GM18511 (cell line): ENCODE measurements at regions not wholly inside any gene's neighbourhood (a gene's known extent, or its start where the extent isn't known, plus 50 kb on each side); places are given as distances from the start of the nearest gene placed in this dataset.
"Not testable (repeated sequence)": the region's sequence is repeated elsewhere in the genome, so short reads cannot be mapped to it uniquely, and the experiment has no call there.

Source experiments
- ATAC-seq: cut with Tn5 transposase; IDR thresholded peaks from one replicate; pipeline ENCODE4 v1.9.1; 2021; ENCODE audit warnings: mild to moderate bottlenecking, moderate library complexity; ENCODE audit not compliant: unreplicated experiment

DNA sequence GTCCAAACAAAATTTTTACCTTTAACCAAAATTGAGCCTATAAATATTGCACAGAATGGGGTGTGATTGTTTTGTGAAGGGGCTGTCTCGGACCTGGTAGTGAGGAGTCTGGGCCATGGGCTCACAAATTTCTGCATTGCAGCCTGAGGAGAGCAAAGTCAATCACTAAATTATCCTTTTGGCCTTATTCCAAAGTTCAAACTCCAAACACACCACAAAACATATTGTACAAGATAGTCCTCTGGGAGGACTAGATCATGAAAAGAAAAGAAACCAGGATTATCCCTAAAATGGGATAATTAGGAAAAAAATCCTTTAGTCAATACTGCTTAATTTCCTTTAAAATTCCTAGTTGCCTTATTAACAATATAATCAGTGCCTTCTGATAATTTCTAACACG is 115.5 kb downstream of the BUB3 start:
- ATAC-seq, result no peak

DNA sequence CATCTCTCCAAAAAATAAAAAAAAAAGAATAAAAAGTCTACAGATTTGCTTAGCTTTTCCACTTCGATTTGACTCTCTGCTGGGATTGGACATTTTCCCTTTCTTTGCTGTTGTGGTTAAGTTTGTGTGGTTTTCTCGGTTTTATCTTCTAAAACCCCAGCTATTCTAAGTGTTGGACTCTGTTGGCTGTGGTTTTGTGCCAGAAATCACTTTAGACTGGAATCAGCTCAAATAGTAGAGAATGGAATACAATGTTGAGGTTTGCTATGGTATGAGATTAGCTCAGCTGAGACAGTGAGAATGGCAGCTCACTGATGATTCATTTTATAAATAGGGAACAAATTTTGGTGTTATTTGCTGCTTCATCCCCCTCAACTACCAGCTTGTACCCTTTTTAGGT is 116.0 kb downstream of the BUB3 start:
- no peak for ATAC-seq

DNA sequence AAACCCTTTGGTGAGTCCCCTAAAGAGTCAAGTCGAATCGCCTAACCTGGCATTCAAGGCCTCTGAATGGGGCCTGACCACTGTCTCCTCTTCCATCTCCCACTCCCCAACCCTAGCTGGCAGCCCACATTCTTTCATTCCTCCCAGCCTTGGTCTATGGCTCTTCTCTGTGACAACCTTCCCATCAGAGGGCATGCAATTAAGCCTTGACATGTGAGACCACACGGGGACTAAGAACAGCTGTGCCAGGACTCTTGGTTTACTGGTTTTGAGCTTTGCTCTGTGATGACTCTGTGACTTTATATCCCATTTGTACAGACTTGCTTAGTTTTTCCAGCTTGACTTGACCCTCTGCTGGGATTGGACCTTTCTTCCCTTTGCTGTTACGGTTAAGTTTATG is 116.6 kb downstream of the BUB3 start:
- no peak for ATAC-seq

DNA sequence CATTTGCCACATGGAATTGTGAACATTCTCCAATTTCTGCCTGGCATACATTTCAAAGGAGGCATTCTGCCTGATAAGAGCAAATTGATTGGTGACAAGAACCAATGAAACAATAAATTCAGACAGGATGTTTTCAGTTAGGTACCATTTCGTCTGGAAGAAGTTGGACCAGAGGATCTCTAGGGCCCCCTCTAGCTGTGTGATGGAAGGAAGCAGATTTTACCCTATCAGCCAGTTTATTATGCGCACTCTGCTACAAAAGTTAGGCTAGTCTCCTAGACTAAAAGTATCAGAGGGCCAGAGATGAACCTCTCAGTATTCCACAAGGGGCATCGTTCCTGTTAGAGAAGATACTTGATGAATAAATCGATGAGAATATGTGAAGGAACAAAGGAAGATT is 118.0 kb downstream of the BUB3 start:
- ATAC-seq, result no peak

DNA sequence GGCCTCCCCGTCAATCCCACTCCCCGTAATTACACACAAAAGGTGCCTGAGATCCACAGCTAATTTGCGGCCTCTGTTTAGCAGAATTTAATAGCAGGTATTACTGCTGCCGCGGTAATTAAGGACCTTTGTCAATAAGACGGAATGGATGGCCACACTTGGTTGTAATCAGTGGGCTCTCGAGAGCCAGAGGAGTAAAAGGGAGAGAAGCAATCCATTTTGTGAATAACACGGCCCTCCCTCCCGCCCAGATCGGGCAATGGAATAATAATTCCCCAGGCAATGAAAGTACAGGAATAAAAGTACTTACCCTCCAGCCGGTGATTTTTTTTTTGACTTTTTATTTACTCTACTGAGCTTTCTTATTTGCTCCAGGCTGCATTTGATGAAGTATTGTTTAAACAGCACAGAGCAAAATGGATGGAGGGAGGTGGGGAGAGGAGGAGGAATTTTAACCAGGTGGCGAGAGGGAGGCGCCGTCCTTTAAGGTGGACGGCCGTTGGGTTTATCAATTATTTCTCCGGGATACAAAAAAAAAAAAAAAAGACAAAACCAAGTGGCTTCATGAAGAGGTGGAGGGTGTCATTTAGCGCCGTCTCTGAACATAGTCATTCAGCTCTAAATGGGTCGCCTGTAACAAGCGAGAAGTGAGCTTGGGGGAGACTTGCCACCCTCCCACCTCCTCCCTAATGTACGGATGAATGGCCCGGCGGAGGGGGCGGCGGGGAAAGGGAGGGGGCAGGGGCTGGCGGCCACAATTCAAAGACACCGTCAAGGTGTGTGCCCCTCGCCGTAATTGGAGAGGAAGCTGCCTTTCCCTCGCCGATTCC is 120.3 kb downstream of the BUB3 start:
- ATAC-seq, result no peak

DNA sequence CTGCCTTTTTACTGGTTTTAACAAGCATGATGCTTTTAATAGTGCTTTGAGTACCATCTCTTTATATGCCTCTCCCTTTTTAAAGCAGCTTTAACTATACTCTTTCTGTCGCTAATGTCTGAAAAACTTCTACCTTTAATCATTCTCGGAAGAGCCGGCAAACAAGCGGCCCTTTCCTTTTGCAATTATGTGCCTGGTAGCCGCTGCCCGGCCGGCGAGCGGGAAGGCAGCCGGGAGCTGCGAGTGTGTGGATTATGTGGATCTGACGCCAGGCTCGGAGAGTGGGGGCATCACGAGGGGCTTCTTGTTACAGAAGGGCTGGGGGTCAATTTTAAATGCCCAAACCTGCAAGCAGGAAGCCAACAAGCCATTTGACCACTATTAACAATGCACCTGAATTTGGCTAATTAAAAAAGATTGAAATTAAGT is 120.9 kb downstream of the BUB3 start:
- ATAC-seq, result no peak

DNA sequence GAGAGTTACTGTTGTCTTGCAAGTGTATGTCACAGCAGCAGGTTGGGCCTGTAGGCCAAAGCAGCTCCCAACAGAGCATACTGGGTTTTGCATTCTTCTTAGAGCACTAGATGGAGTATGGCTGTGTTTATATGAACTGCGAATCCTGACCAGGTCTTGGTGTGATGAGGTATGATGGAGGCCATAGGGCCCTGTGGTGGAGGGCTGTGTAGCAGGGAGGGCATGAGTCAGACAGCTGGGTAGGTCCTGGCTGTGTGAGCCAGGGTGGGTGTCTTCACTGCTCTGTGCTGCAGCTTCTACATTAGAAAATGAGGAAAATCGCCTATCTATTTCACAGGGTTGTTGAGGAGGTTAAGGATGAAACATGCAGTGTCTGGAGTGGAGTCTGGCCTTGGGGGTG is 124.2 kb downstream of the BUB3 start:
- no peak for ATAC-seq

DNA sequence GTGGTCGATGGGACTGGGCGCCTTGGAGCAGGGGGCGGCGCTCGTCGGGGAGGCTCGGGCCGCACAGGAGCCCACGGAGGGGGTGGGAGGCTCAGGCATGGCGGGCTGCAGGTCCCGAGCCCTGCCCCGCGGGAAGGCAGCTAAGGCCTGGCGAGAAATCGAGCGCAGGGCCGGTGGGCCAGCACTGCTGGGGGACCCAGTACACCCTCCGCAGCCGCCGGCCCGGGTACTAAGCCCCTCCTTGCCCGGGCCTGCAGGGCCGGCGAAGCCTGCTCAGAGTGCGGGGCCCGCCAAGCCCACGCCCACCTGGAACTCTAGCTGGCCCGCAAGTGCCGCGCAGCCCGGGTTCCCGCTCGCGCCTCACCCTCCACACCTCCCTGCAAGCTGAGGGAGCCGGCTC is 129.2 kb downstream of the BUB3 start:
- not testable (repeated sequence) for ATAC-seq

DNA sequence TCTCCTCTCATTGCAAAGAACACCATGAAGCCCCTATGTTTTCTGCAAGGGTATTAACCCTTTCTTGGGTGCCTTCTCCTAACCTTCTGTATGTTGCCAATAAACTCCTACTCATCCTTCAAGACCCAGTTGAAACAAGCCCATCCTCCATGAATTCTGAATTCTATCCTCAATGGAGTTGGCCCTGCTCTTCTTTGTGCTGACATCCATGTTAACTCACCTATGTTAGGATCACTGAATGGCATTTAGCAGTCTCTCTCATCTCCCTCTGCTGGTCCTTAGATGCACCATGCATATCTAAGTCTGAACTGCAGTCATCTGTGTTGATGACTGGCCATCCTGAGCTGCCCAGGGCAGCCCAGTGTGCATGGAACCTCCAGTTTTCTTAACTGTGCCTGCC is 129.8 kb downstream of the BUB3 start:
- no peak for ATAC-seq

DNA sequence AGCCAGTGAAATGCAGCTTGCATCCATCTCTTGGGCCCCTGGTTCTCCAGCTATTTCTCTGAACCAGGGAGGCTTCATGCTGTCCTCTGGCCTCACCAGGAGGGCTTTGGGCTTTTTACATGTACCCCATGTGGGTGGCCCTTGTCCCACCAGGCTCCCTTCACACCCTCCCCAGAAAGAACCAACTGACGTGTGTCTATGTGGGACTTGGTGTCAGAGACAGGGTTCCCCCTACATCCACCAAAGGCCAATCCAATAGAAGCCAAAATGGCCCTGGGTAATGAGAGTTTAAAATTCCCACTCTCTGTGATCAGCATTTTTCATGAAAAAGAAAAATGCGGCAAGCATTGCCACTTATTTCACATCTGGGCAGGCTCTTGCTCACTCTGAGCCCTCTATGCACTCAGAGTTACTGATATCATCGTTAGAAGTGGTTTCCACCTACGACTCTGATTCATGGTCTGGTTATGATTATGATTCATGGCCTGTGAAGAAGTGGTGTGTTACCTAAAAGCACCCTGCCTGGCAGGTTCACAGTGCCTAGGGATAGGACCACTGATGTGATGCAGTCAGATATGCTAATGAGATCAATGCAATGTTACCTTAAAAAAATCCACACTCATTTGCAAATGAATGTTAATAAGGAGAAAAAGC is 133.5 kb downstream of the BUB3 start:
- no peak for ATAC-seq

DNA sequence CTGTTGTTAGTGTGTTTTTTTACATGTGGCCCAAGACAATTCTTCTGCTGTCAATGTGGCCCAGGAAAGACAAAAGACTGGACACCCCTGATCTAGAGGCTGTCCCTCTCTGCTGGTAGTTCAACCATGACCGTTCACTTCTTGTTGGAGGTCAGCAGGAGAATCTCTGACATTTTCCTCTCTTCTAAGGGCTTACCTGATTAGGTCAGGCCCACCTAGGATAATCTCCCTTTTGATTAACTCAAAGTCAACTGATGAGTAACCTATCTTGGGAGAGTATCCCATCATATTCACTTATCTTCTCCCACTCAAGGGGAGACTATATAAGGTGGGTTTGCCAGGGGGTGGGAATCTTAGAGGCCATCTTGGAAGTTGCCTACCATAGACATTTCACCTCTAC is 135.2 kb downstream of the BUB3 start:
- ATAC-seq, result no peak

DNA sequence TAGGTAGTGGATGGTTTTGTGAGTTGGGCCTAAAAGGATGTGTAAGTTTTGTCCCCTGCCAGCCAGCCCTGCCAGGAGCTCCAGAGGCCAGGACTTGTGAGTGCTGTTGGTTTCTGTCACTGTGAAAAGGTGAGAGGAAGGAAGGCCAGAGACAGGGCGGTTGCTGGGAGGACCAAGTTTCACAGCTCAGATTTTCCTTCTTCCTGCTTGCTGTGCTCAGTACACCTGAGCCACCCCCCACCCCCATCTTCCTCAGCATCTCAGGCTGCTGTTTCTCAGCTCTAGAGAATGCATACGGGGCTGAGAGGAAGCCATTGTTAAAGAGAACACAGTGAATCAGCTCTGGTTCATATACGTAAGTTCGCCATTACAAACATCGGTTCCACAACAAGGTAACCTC is 139.9 kb downstream of the BUB3 start:
- ATAC-seq, result no peak

DNA sequence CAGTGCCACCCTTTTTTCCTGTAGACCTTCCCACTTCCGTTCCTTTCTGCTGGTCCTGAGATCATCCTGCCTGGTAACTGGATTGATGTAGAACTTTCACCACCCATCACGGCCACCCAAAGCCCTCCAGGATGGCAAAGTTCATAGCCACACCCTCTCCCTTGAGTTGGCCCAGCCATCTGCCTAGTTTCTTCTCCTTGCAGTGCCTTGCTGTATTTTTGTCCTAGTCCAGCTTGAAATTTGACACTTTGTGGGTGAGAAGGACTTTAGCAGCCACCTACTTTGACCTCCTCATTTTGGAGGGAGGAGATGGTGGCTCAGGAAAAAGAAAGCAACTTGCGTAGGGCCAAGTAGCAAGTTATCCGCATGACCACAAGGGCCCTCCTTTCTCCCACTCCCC is 140.7 kb downstream of the BUB3 start:
- ATAC-seq, result no peak

DNA sequence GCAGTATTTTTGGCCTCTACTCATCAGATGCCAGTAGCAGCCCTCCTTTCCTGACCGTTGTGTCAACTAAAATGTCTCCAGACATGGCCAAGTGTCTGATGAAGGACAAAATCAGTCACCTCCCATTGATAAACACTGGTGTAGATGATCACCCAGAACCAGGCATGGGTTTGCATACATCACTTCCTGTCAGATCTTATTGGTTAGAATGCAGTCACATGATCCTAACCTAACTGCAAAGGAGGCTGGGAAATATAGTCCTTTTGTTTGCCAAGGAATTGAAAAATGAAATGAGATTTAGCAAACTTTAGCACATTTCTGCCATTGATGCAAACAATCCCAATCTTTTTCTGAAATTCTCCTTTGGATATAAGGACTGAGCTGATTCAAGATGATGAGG is 141.4 kb downstream of the BUB3 start:
- no peak for ATAC-seq

DNA sequence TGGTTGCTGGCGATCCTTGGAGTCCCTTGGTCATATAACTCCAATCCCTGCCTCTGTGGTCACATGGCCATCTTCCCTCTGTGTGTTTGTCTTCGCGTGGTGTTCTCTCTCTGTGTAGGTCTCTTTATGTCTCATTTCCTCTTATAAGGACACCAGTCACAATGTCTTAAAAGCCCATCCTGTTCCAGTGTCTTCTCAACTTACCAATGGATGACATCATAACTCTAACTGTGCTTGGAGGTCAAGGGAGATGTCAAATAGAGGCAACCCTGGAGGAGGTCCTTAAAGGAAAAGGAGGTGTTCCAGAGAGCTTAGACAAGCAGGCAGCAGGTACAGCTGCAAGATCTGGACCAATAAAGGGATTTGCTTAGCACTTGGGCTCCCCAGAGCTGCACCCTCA is 143.0 kb downstream of the BUB3 start:
- ATAC-seq, result no peak

DNA sequence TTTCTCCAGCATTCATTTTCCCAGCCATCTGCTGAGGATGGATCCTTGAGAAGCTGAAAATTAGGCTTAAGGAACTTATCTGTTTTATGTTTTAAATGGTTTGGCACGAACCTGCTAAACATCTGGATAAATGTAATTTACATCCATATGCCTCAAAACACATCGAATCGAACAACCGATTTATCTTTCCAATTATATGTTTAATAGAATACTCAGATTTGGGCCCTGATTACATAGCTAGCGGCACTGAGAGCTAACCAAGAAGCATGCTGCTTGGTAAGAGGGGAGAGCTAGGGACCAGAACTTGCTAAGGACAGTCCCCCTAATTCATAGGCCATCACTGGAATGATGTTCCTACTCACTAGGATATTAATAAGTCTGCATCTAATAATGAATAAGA is 144.4 kb downstream of the BUB3 start:
- ATAC-seq, result no peak

DNA sequence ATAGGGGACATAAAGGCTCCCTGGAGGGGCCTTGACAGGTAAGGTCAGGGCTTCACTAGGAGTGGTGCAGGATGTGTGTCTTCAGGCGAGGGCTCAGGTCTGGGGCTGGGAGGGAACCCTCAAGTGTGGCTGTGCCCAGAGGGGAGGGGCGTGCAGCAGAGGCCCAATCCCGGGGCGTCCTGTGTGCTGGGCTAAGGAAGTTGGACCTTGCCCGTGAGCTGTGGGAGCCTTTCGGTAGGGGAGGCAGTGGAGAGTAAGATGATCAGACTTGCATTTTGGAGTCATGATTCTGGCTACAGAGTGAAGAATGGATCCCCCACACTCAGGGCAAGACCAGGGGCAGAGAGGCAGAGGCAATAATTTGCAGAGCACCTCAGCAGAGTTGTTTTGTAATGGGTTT is 145.4 kb downstream of the BUB3 start:
- no peak for ATAC-seq

DNA sequence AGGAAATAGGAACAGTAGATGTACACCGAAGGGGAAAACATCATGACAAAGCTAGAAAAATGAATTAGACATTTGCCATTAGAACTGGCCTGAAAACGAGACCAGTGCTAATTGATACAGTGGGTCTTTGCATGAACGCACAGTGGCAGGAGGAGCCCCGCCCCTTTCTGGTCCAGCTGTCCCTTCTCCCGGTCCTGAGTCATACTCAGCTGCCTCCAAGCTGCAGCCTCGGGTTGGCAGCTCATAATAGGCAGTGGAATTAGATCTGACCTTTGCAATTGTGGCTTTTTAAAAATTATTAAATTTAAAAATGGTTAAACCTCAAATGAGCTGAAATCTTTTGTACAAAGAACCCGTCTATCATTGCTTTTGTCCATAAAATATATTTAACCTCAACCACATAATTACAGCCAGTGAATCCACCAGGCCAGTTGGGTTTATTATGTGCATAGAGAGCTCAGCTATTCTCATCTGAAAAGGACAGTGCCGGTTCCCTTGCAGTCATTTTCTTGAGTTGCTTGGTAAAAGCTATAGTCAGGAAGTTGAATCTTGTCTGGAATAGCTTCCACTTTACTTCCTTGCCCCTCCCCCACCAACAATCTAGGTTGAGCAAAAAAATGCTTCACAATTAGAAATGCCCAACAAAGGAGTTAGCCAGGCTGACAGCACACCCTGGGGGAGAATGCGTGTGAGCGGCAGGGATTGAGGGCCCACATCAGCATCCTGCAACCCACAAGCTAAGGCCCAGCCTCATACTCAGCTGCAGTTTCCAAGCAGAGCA is 147.1 kb downstream of the BUB3 start:
- ATAC-seq, result no peak

DNA sequence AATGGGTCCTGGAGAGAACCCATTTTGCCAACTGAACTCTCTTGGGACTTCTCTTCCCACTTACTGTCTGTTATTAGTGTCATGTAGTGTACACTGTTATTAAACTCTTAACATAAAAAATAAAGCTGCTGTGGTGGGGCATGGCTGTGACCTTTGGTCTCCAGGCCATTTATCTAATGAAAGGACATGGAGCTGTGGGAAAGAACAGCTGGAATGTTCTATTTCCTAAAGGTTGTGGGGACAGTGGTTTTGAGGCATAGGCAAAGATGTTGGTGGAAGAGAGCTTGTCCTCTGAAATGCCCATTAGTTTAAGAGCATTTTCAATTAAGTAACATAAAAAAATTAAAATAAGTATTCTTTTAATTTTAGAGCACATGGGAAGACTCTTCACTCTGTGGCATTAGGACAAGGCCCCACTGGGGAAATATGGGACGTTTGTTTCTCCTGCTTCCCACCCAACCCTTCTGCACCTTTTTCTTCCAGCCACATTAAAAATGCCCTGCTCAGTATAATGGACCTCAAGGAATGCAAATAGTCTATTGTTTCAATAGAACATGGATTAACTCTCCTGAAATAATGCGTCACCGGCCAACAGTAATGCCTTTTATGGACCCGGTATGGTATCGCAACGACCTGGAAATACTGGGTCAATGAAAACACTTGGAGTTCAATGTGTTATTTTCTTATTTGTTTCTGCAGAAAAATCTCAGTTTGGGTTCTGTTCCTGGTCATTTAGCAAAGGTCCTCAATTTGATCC is 149.6 kb downstream of the BUB3 start:
- ATAC-seq, result no peak

DNA sequence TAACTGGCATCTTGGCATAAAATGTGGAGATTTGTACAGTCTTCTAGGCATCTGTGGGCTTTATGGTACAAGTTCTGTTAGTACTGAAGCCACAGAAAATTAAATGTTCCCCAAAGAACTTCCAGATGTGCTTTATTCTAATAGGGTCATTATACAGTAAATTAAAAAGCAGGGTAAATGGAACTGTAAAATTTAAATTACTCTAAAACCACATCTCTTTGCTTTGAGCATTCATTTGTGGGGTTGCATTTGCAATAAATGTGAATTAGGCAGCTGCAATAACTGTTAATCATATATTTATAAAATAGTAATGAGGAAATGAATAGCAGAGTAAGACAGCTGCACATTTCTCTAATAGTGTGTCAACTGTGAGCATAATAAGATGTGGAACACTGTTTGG is 151.5 kb downstream of the BUB3 start:
- no peak for ATAC-seq

DNA sequence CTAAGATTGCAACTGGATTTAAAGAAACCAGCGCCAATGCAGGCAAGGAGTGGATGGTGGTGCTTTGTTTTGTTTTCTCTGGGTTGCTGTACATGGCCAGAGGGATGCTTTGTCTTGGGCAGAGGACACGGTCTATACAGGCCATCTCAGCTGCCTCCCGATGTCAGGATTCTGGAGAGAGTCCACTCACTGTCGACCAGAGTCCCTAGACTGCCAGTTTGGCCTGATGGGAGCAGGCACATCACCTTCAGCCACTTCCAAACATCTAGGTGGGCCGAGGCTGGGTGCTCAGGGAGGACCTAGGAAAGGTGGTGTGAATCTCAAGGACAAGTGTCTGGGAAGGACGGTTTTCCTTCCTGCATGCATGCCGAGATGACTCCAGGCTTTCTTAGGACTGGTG is 152.1 kb downstream of the BUB3 start:
- no peak for ATAC-seq
